Neural cell (in vitro differentiated cells): ENCODE measurements at regions not wholly inside any gene's neighbourhood (a gene's known extent, or its start where the extent isn't known, plus 50 kb on each side); places are given as distances from the start of the nearest gene placed in this dataset.

Source experiments
- H2AFZ ChIP-seq: fragments of 200-600, 300-800 bp; sonication (generic), shearing (Covaris generic); 2 replicates; pipeline ENCODE4 v1.6.0; 2014; ENCODE audit warnings: low read depth, mild to moderate bottlenecking, antibody characterized with exemption, low read length, moderate library complexity
- H3F3A ChIP-seq: fragments of 200-600 bp; shearing (Covaris generic); 2 replicates; pipeline ENCODE4 v1.6.1; 2016; ENCODE audit warnings: mild to moderate bottlenecking, moderate library complexity, mixed read lengths, antibody characterized with exemption, low read length; ENCODE audit not compliant: insufficient read depth, poor library complexity, severe bottlenecking
- H3K27ac ChIP-seq: fragments of 200-600, 300-800 bp; sonication (generic), shearing (Covaris generic); 2 replicates; pipeline ENCODE4 v1.5.1; 2014; ENCODE audit warnings: mild to moderate bottlenecking, low read length, moderate library complexity
- H3K27me3 ChIP-seq: fragments of 300-800, 200-600 bp; sonication (generic), shearing (Covaris generic); 2 replicates; pipeline ENCODE4 v1.6.0; 2014; ENCODE audit warnings: mild to moderate bottlenecking, low read depth, low read length, moderate library complexity; ENCODE audit not compliant: insufficient read depth
- H3K36me3 ChIP-seq: fragments of 300-800, 200-600 bp; sonication (generic), shearing (Covaris generic); 2 replicates; pipeline ENCODE4 v1.5.1; 2014; ENCODE audit warnings: mild to moderate bottlenecking, antibody characterized with exemption, low read length, moderate library complexity; ENCODE audit not compliant: insufficient read depth
- H3K4me2 ChIP-seq: fragments of 300-800, 200-600 bp; sonication (generic), shearing (Covaris generic); 2 replicates; pipeline ENCODE4 v1.6.0; 2014; ENCODE audit warnings: mild to moderate bottlenecking, low read length
- H3K4me3 ChIP-seq: fragments of 300-800, 200-600 bp; sonication (generic), shearing (Covaris generic); 2 replicates; pipeline ENCODE4 v1.5.1; 2014; ENCODE audit warnings: mild to moderate bottlenecking, low read length, moderate library complexity
- H3K79me2 ChIP-seq: fragments of 200-600 bp; shearing (Covaris generic); replicated peaks from 2 replicates; pipeline ENCODE4 v1.6.0; 2014; ENCODE audit warnings: mild to moderate bottlenecking, low read length, moderate library complexity; ENCODE audit not compliant: insufficient read depth
- H3K9ac ChIP-seq: fragments of 300-800, 200-600 bp; sonication (generic), shearing (Covaris generic); 2 replicates; pipeline ENCODE4 v1.6.1; 2016; ENCODE audit warnings: mild to moderate bottlenecking, low read length, mixed read lengths
- H3K9me2 ChIP-seq: fragments of 200-600 bp; shearing (Covaris generic); 2 replicates; pipeline ENCODE4 v1.6.1; 2016; ENCODE audit warnings: mild to moderate bottlenecking, low read length, mixed read lengths; ENCODE audit not compliant: insufficient read depth
- H3K9me3 ChIP-seq: fragments of 200-600, 300-800 bp; sonication (generic), shearing (Covaris generic); 2 replicates; pipeline ENCODE4 v1.6.1; 2016; ENCODE audit warnings: mild to moderate bottlenecking, mixed run types, low read length, moderate library complexity, mixed read lengths
- H4K20me1 ChIP-seq: fragments of 200-600 bp; shearing (Covaris generic); 2 replicates; pipeline ENCODE4 v1.6.1; 2016; ENCODE audit warnings: mild to moderate bottlenecking, mixed run types; ENCODE audit not compliant: insufficient read depth
- CTCF ChIP-seq: fragments of 450-650 bp; IDR thresholded peaks from 2 replicates; pipeline ENCODE4 v1.5.1; 2014; ENCODE audit warnings: antibody characterized with exemption, mild to moderate bottlenecking, moderate library complexity; ENCODE audit not compliant: poor library complexity, severe bottlenecking
- EP300 ChIP-seq: fragments of 450-650 bp; conservative IDR thresholded peaks from 2 replicates; pipeline ENCODE4 v1.6.1; 2014; ENCODE audit warnings: antibody characterized with exemption, mild to moderate bottlenecking, moderate library complexity; ENCODE audit not compliant: poor library complexity, severe bottlenecking
- EZH2 ChIP-seq: fragments of 200-600, 300-800 bp; shearing (Covaris generic), sonication (generic); IDR thresholded peaks from 2 replicates; pipeline ENCODE4 v1.6.1; 2014; ENCODE audit warnings: antibody characterized with exemption, low read length, borderline replicate concordance, mild to moderate bottlenecking; ENCODE audit not compliant: insufficient read depth, poor library complexity, severe bottlenecking
- MXI1 ChIP-seq: fragments of 450-650 bp; conservative IDR thresholded peaks from 2 replicates; pipeline ENCODE4 v1.6.1; 2014; ENCODE audit warnings: antibody characterized with exemption, mild to moderate bottlenecking; ENCODE audit not compliant: poor library complexity, severe bottlenecking
- POLR2AphosphoS5 ChIP-seq: IDR thresholded peaks from 2 replicates; pipeline ENCODE4 v1.6.1; 2012
- RAD21 ChIP-seq: fragments of 450-650 bp; conservative IDR thresholded peaks from 2 replicates; pipeline ENCODE4 v1.6.1; 2014; ENCODE audit warnings: antibody characterized with exemption, mild to moderate bottlenecking, moderate library complexity
- REST ChIP-seq: IDR thresholded peaks from 2 replicates; pipeline ENCODE4 v1.6.1; 2012; ENCODE audit warnings: borderline replicate concordance
- SMC3 ChIP-seq: fragments of 450-650 bp; conservative IDR thresholded peaks from 2 replicates; pipeline ENCODE4 v1.6.1; 2014; ENCODE audit warnings: antibody characterized with exemption, mild to moderate bottlenecking, moderate library complexity; ENCODE audit not compliant: poor library complexity
- TAF1 ChIP-seq: IDR thresholded peaks from 2 replicates; pipeline ENCODE4 v1.6.1; 2012; ENCODE audit warnings: low read depth

GRCh38 chr22:27523711-27524110, 277.8 kb downstream of the MN1 start:
- Histone ChIP-seq H3K79me2 (no peaks in the 10 kb centered on the region), H3K36me3 (no peaks in the 10 kb centered on the region), H3K9ac (no peak overlapping the region), H3K27ac (no peak overlapping the region), H4K20me1 (no peaks in the 10 kb centered on the region), H3K9me2 (no peaks in the 10 kb centered on the region), H3K4me2 (no peak overlapping the region), H3F3A (no peaks in the 10 kb centered on the region), H3K27me3 (no peaks in the 10 kb centered on the region), H3K4me3 (no peak overlapping the region), H2AFZ (no peak overlapping the region), H3K9me3 (no peaks in the 10 kb centered on the region)
- no peak for TF ChIP-seq EZH2
- no peak for TF ChIP-seq RAD21
- TF ChIP-seq TAF1: no peak
- TF ChIP-seq CTCF: no peak
- no peak for TF ChIP-seq MXI1
- TF ChIP-seq REST: no peak
- no peak for TF ChIP-seq SMC3
- TF ChIP-seq POLR2AphosphoS5: no peak
- TF ChIP-seq EP300: no peak

GRCh38 chr22:27525711-27526110, 275.8 kb downstream of the MN1 start:
- Histone ChIP-seq H3K79me2 (no peaks in the 10 kb centered on the region), H3K4me3 (no peak overlapping the region), H3F3A (no peaks in the 10 kb centered on the region), H4K20me1 (no peaks in the 10 kb centered on the region), H3K36me3 (no peaks in the 10 kb centered on the region), H3K9me2 (no peaks in the 10 kb centered on the region), H3K4me2 (no peak overlapping the region), H3K9me3 (peaks cover 4% of the 10 kb centered on the region), H2AFZ (no peak overlapping the region), H3K27me3 (no peaks in the 10 kb centered on the region), H3K9ac (no peak overlapping the region), H3K27ac (no peak overlapping the region)
- no peak for TF ChIP-seq EP300
- TF ChIP-seq POLR2AphosphoS5: no peak
- no peak for TF ChIP-seq REST
- TF ChIP-seq EZH2: no peak
- TF ChIP-seq SMC3: no peak
- TF ChIP-seq CTCF: no peak
- TF ChIP-seq MXI1: no peak
- TF ChIP-seq TAF1: no peak
- no peak for TF ChIP-seq RAD21
